Astrocyte (in vitro differentiated cells and primary cell): ENCODE measurements at regions not wholly inside any gene's neighbourhood (a gene's known extent, or its start where the extent isn't known, plus 50 kb on each side); places are given as distances from the start of the nearest gene placed in this dataset.

Source experiments
- DNase-seq: peaks from one replicate; pipeline ENCODE4 v3.0.0-alpha.2; 2010; ENCODE audit warnings: low read depth
- FAIRE-seq: peaks from 2 replicates; lab custom pipeline; 2011; peaks lifted over from hg19 to GRCh38; lab: Jason Lieb, UNC
- H2AFZ ChIP-seq: 2 replicates; pipeline ENCODE4 v1.6.0; 2012; ENCODE audit warnings: low read depth, low read length, inconsistent platforms
- H3K27ac ChIP-seq: 2 replicates; pipeline ENCODE4 v1.5.1; 2011; ENCODE audit warnings: low read depth, low read length, inconsistent platforms
- H3K27me3 ChIP-seq: 2 replicates; pipeline ENCODE4 v1.6.0; 2011; ENCODE audit warnings: low read length, inconsistent platforms; ENCODE audit not compliant: insufficient read depth
- H3K36me3 ChIP-seq: 2 replicates; pipeline ENCODE4 v1.5.1; 2011; ENCODE audit warnings: low read length, inconsistent platforms; ENCODE audit not compliant: insufficient read depth
- H3K4me1 ChIP-seq: 2 replicates; pipeline ENCODE4 v1.5.1; 2011; ENCODE audit warnings: low read length, inconsistent platforms; ENCODE audit not compliant: insufficient read depth
- H3K4me2 ChIP-seq: 2 replicates; pipeline ENCODE4 v1.6.0; 2012; ENCODE audit warnings: low read length, inconsistent platforms
- H3K4me3 ChIP-seq: 2 replicates; pipeline ENCODE4 v1.5.1; 2011; ENCODE audit warnings: low read depth, mild to moderate bottlenecking, low read length, inconsistent platforms; ENCODE audit not compliant: insufficient read depth
- H3K79me2 ChIP-seq: 2 replicates; pipeline ENCODE4 v1.6.0; 2012; ENCODE audit warnings: mild to moderate bottlenecking, low read length, inconsistent platforms; ENCODE audit not compliant: insufficient read depth
- H3K9ac ChIP-seq: 2 replicates; pipeline ENCODE4 v1.6.0; 2012; ENCODE audit warnings: mild to moderate bottlenecking, low read length, inconsistent platforms
- H3K9me3 ChIP-seq: 2 replicates; pipeline ENCODE4 v1.5.1; 2012; ENCODE audit warnings: low read depth, mild to moderate bottlenecking, low read length, inconsistent platforms; ENCODE audit not compliant: insufficient read depth
- H4K20me1 ChIP-seq: 2 replicates; pipeline ENCODE4 v1.6.0; 2012; ENCODE audit warnings: low read length, inconsistent platforms; ENCODE audit not compliant: insufficient read depth
- H3K27ac Mint-ChIP-seq: one replicate; pipeline ENCODE4 v1.8.0; 2021; ENCODE audit warnings: mild to moderate bottlenecking, mixed read lengths; ENCODE audit not compliant: unreplicated experiment
- H3K27me3 Mint-ChIP-seq: one replicate; pipeline ENCODE4 v1.8.0; 2021; ENCODE audit warnings: low read depth, mixed read lengths; ENCODE audit not compliant: unreplicated experiment
- H3K36me3 Mint-ChIP-seq: one replicate; pipeline ENCODE4 v1.8.0; 2021; ENCODE audit warnings: low read depth, mixed read lengths; ENCODE audit not compliant: unreplicated experiment
- H3K4me1 Mint-ChIP-seq: one replicate; pipeline ENCODE4 v1.8.0; 2021; ENCODE audit warnings: low read depth, mixed read lengths; ENCODE audit not compliant: unreplicated experiment
- H3K4me3 Mint-ChIP-seq: one replicate; pipeline ENCODE4 v1.8.0; 2021; ENCODE audit warnings: mild to moderate bottlenecking, moderate library complexity, mixed read lengths; ENCODE audit not compliant: unreplicated experiment
- H3K9me3 Mint-ChIP-seq: one replicate; pipeline ENCODE4 v1.8.0; 2021; ENCODE audit warnings: mild to moderate bottlenecking, mixed read lengths; ENCODE audit not compliant: unreplicated experiment
- CTCF ChIP-seq: IDR thresholded peaks from 2 replicates; pipeline ENCODE4 v1.5.1; 2011; ENCODE audit warnings: low read depth, mild to moderate bottlenecking, inconsistent platforms, low read length, moderate library complexity; ENCODE audit not compliant: insufficient read depth
- EZH2 ChIP-seq: IDR thresholded peaks from 2 replicates; pipeline ENCODE4 v1.6.1; 2012; ENCODE audit warnings: mild to moderate bottlenecking, low read length, inconsistent platforms; ENCODE audit not compliant: insufficient read depth

- TF ChIP-seq CTCF (no peak), EZH2 (no peak)
- Mint-ChIP-seq H3K9me3 (peaks cover 8% of the 10 kb centered on the region), H3K36me3 (no peaks in the 10 kb centered on the region), H3K4me1 (peaks cover 27% of the 10 kb centered on the region), H3K27me3 (no peaks in the 10 kb centered on the region), H3K4me3 (no peak overlapping the region), H3K27ac (no peak overlapping the region)
- no peak overlapping the region for H3K4me2 ChIP-seq
- no peaks in the 10 kb centered on the region for H3K9me3 ChIP-seq
- no peak overlapping the region for H2AFZ ChIP-seq
- no peaks in the 10 kb centered on the region for H3K27me3 ChIP-seq
- no peaks in the 10 kb centered on the region for H3K36me3 ChIP-seq
- no peak overlapping the region for H3K4me3 ChIP-seq
- DNase-seq: no peak
- H4K20me1 ChIP-seq: no peaks in the 10 kb centered on the region
- no peak overlapping the region for H3K9ac ChIP-seq
- no peak for FAIRE-seq
- H3K79me2 ChIP-seq: no peaks in the 10 kb centered on the region
- no peaks in the 10 kb centered on the region for H3K4me1 ChIP-seq
- no peak overlapping the region for H3K27ac ChIP-seq
Measured at GRCh38 chr4:138537731-138538490, 295.8 kb upstream of the SLC7A11 start.

DNA sequence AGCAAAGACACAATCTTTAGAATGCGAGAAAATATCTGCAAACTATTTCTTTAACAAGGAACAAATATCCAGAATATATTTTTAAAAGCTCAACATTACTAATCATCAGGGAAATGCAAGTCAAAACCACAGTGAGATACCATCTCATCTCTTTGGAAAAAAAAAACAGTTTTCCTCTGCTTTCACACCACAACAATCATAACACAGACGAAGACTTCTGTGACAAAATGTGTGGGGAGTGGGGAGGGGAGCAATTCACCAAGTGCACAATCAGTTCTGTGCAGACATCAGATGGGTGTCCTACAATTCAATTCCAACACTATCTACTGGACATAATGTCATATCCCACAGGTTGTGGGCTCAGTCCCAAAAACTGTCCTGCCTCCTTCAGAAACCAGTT lies 293.2 kb upstream of the SLC7A11 start:
- Mint-ChIP-seq H3K4me3 (no peak overlapping the region), H3K27ac (peak overlapping the region; percentile 68), H3K36me3 (no peaks in the 10 kb centered on the region), H3K27me3 (no peaks in the 10 kb centered on the region), H3K9me3 (peaks cover 23% of the 10 kb centered on the region), H3K4me1 (peaks cover 17% of the 10 kb centered on the region)
- no peak overlapping the region for H3K27ac ChIP-seq
- H4K20me1 ChIP-seq: no peaks in the 10 kb centered on the region
- no peak for FAIRE-seq
- no peaks in the 10 kb centered on the region for H3K9me3 ChIP-seq
- no peak overlapping the region for H3K9ac ChIP-seq
- no peaks in the 10 kb centered on the region for H3K27me3 ChIP-seq
- peak; percentile 73 for DNase-seq
- no peak overlapping the region for H2AFZ ChIP-seq
- no peaks in the 10 kb centered on the region for H3K36me3 ChIP-seq
- no peak overlapping the region for H3K4me3 ChIP-seq
- H3K4me1 ChIP-seq: no peaks in the 10 kb centered on the region
- TF ChIP-seq CTCF (no peak), EZH2 (no peak)
- H3K4me2 ChIP-seq: no peak overlapping the region
- no peaks in the 10 kb centered on the region for H3K79me2 ChIP-seq

- no peak for TF ChIP-seq EZH2
- TF ChIP-seq CTCF: peak; percentile 27
- Histone ChIP-seq H2AFZ (no peak overlapping the region), H3K79me2 (no peaks in the 10 kb centered on the region), H3K4me2 (no peak overlapping the region), H3K9me3 (no peaks in the 10 kb centered on the region), H3K36me3 (no peaks in the 10 kb centered on the region), H3K27ac (no peak overlapping the region), H3K9ac (no peak overlapping the region), H3K27me3 (no peaks in the 10 kb centered on the region), H3K4me1 (no peaks in the 10 kb centered on the region), H3K4me3 (no peak overlapping the region), H4K20me1 (no peaks in the 10 kb centered on the region)
- DNase-seq: no peak
- no peak overlapping the region for H3K4me3 Mint-ChIP-seq
- H3K36me3 Mint-ChIP-seq: no peaks in the 10 kb centered on the region
- H3K4me1 Mint-ChIP-seq: no peaks in the 10 kb centered on the region
- H3K27me3 Mint-ChIP-seq: no peaks in the 10 kb centered on the region
- FAIRE-seq: no peak
- peaks cover 9% of the 10 kb centered on the region for H3K9me3 Mint-ChIP-seq
- H3K27ac Mint-ChIP-seq: no peak overlapping the region
Measured at GRCh38 chr4:138522366-138522765, 280.2 kb upstream of the SLC7A11 start.
